Activated CD4-positive, alpha-beta T cell treated with anti-CD3 and anti-CD28 coated beads, Interleukin-2, amount 50 U/mL, for 48 hours (primary cell): ENCODE measurements at regions not wholly inside any gene's neighbourhood (a gene's known extent, or its start where the extent isn't known, plus 50 kb on each side); places are given as distances from the start of the nearest gene placed in this dataset.
"Not testable (repeated sequence)": the region's sequence is repeated elsewhere in the genome, so short reads cannot be mapped to it uniquely, and the experiment has no call there.

ENCODE experiments used
- DNase-seq, 2 experiments: peaks; one replicate each; pipeline ENCODE4 v3.0.0-alpha.2; 2020

GRCh38 chr7:69228212-69228811 is 370.0 kb upstream of the AUTS2 start:
- no peak for DNase-seq

DNA sequence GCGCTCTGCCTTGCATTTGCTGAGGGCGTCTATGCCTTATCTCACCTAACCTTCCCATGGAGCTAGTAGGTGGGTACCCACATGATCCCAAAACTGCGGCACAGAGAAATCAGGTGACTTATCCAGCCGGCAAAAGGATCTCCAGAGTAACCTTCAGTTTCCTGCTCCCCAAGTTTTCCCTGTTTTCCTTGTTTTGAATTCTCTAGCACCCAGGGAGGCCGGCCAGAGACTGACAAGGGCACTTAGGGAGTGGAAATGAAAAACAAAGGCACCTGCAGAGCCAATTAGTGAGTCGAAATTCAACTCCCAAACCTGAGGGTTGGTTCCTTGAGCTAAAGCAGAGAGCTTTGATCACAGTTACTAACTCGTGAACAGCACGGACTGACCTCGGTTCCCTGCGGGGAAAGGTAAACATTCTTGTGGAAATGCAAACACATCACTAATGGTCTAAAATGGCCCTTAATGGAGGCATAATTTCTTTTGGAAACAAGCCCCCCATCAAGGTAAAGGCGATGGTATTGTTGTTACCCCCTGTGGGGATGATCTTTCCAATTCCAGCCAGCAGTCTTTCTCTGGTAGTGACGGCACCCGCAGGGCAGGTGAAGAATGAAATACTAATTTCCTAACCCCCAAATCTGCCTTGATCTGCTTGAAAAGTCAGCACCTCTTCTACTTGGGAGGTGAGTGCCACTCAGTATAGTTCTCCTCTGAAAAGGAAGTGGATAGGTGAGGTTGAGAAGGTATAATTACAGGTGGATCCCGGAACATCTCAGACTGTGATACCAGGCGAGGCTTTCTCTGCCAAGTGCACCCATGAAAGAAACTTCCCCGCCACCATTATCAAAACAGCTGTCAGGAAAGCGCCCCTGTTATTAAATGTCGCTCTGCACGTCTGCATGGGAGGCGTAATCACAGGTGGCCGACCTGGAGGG is 365.6 kb upstream of the AUTS2 start:
- no peak for DNase-seq

- no peak for DNase-seq
These were observed 360.7 kb upstream of the AUTS2 start for GRCh38 chr7:69237541-69237940.

DNA sequence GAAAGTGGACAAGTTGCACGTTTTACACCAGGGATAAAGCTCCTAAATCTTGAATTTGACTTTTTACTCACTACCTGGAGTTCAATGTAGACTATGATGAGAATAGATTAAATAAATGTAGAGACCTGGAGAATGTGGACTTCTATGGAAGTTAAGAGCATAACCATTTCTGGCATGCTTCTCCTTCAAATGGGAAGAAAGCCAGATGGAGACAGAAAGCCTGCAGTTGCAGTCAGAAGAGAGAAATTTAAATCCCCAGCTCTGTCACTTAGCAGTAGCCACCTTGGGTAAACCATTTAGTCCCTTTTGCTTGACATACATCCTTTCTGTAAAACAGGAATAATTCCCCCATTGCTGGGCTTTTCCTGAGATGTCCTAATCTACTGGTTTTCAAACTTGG is 355.3 kb upstream of the AUTS2 start:
- DNase-seq, result no peak

GRCh38 chr7:69244701-69245100 is 353.6 kb upstream of the AUTS2 start:
- DNase-seq, result no peak

- DNase-seq, result no peak
These were observed 352.6 kb upstream of the AUTS2 start for GRCh38 chr7:69245646-69246045.

DNA sequence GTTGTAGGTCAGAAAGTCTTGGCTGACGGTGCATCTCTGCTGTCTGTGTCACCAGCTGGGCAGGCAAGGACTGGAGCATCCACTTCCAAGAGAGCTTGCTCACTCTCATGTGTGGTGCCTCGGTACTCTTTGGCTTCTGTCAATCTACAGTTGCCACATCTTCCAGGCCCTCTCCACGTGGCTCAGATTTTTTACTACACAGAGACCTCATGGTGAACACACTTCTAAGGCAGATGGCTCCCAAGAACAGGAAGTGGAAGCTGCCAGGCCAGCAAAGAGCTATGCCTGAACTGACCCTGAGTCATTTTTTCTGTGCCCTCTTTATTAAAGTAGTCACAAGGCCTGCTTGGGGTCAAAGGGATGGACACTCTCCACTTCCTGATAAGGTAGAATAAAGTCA is 351.5 kb upstream of the AUTS2 start:
- no peak for DNase-seq

DNA sequence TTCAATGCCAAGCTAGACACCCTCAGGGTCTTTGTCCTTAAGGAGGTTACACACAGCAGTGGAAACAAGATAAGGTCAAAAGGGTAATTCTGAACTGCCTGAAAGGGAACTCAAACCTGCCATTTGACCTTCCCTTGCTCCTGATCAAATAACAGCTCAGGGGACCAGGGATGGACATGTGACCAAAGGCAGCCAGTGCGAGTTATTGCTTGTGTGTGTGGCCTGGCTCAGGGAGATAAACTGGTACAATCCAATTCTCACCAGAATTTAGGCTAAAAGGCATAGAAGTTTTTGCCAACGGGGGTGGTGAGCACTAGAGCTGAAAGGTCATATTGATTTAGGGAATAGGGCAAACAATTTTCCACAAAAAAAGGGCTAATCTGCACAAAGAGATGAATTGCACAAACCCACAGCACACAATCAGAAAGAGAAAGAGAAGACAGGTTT is 349.9 kb upstream of the AUTS2 start:
- not testable (repeated sequence) for DNase-seq

DNA sequence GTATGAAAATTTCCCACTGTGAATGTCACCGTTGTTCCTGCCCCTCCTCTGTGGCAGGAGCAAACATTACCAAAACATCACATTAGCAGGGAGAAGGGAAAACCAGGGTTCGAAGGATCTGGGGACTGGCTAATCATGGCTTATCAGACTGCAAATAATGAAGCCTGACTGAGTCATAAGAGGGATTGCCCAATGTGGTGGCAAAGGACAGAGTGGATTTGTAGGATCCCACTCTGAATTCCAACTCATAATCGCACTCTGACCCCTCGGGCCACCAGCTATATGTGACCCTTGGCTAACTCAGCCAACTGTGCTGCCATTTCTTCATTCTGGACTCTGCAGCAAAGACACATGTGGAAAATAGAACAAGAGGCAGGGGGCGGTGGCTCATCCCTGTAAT is 347.3 kb upstream of the AUTS2 start:
- no peak for DNase-seq

DNA sequence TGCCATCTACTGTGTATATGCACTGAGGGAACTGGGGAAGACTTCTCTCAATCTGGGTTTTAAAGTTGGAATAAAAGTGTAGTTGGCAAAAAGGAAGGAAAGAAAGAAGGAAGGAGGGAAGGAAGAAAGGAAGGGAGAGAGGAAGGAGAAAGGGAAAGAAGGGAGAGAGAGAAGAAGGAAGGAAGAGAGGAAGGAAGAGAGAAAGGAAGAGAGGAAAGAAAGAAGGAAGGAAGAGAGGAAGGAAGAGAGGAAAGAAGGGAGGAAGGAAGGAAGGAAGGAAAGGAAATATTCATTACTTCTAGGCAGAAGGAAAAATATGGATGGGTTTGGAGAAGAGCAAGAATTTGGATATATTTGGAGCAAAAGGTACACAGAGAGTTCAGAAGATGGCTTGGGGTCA is 343.6 kb upstream of the AUTS2 start:
- no peak for DNase-seq

GRCh38 chr7:69256634-69257081 is 341.6 kb upstream of the AUTS2 start:
- no peak for DNase-seq

- DNase-seq, result no peak
These were observed 340.7 kb upstream of the AUTS2 start for GRCh38 chr7:69257592-69257991.

- DNase-seq, result no peak
These were observed 338.8 kb upstream of the AUTS2 start for GRCh38 chr7:69259445-69259844.

GRCh38 chr7:69260023-69260422 is 338.3 kb upstream of the AUTS2 start:
- no peak for DNase-seq

- DNase-seq, result no peak
These were observed 334.7 kb upstream of the AUTS2 start for GRCh38 chr7:69263550-69263949.

DNA sequence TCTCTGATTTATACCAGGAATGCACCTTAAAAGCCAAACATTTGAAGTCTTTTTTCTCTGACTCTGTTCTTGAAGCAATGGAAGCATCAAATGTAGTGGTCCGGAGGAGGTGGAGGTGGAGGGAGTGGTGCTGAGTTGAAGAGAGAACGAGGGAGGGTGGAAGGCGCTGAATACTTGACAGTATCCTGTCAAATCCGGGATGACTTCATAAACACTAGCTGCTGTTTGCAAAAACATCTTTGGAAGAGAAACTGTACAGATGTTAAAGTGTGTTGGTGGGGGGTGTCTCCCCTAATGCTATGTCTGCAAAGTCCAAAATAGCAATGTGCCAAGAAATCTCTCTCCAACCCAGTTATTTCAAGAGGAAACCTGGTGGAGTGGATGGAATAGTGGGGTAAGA is 328.5 kb upstream of the AUTS2 start:
- DNase-seq, result no peak

GRCh38 chr7:69272101-69272500 is 326.2 kb upstream of the AUTS2 start:
- DNase-seq, result no peak

DNA sequence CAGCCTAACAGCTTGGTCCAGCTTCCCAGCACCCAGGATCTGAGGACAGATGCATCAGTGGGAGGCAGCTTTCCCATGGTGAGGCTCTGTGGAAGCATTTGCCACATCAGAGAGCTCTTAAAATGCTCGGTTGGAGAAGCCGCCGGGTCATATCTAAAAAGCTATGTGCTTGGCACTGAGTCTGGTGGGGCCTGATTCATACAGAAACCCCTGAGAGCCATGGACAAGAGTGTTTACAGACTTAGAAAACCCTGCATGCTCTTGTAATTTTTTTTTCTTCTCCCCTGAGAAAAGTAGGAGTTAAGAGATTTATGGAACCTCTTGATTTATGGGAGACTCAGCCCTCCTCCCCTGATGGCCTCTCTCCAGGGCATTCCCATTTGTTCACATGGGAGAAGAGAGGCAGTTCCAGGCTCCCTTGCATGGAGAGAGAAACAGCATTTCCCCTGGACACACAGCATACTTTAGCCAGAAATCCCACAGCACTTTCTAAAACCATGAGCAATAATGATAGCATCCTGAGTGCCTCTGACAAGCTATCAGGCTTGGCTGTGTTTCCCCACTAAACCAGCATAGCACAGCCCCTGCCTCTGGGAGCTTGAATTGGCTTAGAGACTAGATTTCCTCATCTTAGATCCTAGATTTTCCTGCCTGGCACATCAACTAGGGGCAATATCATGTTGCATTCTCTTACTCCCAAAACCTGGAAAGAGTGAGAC is 322.1 kb upstream of the AUTS2 start:
- no peak for DNase-seq

- no peak for DNase-seq
These were observed 320.9 kb upstream of the AUTS2 start for GRCh38 chr7:69277366-69277765.

DNA sequence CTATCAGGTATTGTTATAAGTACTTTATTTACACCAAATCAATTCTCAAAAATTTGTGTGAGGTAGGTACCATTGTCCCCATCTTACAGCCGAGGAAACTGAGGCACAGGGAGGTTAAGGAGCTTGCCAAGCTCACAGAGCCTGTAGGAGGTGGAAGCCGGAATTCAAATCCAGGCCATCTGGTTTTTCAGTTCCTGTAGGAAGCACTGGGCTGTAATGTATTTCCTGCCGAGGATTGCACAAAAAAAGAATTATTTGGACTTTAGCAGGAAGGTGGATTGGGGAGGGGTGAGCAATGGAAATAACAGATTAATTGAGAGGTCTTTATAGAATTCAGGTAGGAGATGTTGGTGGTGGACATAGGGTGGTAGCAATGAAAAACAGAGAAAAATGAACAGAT is 315.3 kb upstream of the AUTS2 start:
- no peak for DNase-seq

DNA sequence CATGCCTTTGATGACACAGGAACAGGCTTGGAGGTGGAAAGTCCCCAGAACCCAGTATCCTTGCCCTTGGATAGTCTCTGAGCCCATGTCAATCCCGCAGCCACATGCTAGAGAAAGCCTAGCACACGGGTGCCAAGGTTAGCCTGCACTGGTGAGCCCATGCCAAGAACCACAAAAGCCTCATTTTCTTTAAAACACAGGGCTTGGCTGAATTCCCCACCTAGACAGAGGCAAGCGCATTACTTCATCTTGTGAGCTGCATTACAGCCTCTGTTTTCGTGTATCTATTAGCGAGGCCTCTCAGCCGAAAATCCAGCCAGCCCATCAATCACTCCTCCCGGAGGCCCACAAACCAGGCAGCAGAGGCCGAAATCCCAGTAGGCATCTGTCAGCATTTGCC is 314.9 kb upstream of the AUTS2 start:
- DNase-seq, result no peak

DNA sequence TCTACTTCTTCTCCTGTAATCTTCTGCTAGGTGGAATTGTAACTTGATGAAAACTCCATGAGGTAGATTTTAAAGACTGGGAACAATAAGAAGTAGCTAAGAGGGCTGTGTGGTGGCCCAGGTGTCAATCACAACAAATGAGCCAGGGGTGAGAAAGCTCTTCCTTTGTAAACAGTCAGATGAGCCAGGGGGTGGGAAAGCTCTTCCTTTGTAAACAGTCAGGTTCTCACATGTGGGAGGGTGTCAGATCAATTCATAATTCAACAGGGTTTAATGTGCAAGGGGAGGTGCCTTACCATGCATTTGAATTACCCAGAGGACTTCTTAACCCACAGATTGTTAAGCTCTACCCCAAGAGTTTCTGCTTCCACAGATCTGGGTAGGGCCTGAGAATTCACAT is 312.4 kb upstream of the AUTS2 start:
- no peak for DNase-seq

DNA sequence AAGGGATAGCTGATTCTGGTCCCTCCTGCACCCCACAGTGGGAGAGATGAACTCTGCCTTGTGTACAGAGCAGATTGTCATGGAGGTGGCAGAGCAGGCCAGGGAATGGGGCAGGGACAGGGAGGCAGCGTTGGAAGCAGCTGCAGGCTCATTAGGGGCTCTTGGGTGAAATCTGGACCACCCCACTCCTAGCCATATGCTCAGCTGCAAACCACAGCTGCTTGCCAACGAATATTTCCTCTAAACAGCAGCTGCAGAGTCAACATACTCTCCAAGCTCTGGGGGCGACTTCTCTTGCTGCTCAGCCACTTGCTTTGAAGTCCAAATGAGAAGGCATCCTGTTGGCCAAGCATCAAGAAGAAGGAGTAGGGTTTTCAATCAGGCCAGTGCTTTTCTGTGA is 302.3 kb upstream of the AUTS2 start:
- DNase-seq, result no peak

DNA sequence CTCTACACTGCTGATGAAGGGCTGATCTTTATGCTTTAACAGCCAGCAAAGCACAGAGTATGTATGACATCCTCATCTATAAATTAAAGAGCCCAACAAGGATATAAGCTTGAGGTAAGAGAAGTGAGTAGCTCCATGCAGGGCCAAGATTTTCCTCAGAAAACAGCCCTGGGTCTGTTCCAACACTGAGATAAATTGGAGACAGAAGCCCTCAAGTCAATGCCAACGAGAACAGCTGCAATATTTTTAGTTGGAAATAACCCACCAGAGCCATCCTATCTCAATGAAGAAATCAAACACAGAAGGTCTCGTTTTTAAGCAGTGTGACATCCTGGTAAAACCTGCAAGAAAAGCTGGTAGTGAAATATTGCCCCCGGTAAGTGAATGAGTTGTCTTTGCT is 297.0 kb upstream of the AUTS2 start:
- no peak for DNase-seq
